Neuron (in vitro differentiated cells): ENCODE measurements at regions not wholly inside any gene's neighbourhood (a gene's known extent, or its start where the extent isn't known, plus 50 kb on each side); places are given as distances from the start of the nearest gene placed in this dataset.

Experiments used
- H2AFZ ChIP-seq: one replicate; pipeline ENCODE4 v1.6.1; 2013; ENCODE audit warnings: low read depth, mild to moderate bottlenecking, inconsistent platforms, low read length, moderate library complexity
- H3K27me3 ChIP-seq: one replicate; pipeline ENCODE4 v1.6.1; 2013; ENCODE audit warnings: low read length; ENCODE audit not compliant: insufficient read depth
- H3K36me3 ChIP-seq: one replicate; pipeline ENCODE4 v1.6.1; 2013; ENCODE audit warnings: low read length; ENCODE audit not compliant: insufficient read depth
- H3K4me1 ChIP-seq: one replicate; pipeline ENCODE4 v1.6.1; 2013; ENCODE audit warnings: low read length; ENCODE audit not compliant: insufficient read depth
- H3K4me3 ChIP-seq: 2 replicates; pipeline ENCODE4 v1.5.1; 2013; ENCODE audit warnings: mild to moderate bottlenecking, low read length, moderate library complexity
- H3K9me3 ChIP-seq: one replicate; pipeline ENCODE4 v1.6.1; 2013; ENCODE audit warnings: low read length

DNA sequence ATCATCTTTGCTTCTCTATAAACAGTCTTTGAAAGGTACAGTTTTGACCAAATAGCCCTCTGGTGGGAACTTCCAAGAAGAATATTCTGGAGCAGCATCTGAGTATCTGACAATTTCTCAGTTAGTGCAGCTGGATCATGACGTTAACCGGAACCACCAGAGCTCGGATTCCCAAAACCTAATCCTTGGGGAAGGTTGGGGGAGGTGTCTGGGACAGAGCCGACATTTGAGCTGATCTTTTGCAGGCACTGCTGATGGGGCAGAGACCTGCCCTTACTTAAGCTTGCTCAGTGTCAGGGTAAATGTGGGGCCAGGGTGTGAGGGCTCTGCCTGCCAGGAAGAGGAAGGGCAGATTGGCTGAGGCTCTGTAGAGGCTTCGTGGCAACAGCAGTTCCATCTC is 416.6 kb downstream of the DHX35 start:
- H3K27me3 ChIP-seq = no peaks in the 10 kb centered on the region
- no peaks in the 10 kb centered on the region for H3K36me3 ChIP-seq
- H3K4me1 ChIP-seq = no peaks in the 10 kb centered on the region
- no peaks in the 10 kb centered on the region for H3K9me3 ChIP-seq
- H2AFZ ChIP-seq = no peak overlapping the region
- no peak overlapping the region for H3K4me3 ChIP-seq

DNA sequence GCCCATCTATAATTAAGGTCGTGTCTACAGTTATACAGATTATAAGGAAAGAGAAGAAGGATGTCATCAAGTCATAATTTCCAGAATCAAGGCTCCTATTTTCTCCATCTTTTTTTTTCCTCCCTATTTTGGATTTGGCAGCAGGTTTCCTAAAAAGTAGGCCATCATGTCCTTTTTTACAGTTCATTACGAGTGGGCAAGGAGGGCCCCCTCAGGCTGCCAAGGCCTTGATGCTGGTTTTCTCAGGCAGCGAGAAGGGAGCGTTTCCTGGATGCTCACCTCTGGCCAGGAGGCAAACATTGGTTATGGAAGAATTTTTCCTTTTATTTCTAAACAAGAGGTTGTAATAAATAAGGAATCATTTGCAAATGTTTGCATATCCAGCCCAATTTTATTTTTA is 414.6 kb downstream of the DHX35 start:
- Histone ChIP-seq H3K36me3 (no peaks in the 10 kb centered on the region), H3K9me3 (no peaks in the 10 kb centered on the region), H3K4me1 (no peaks in the 10 kb centered on the region), H3K4me3 (no peak overlapping the region), H2AFZ (no peak overlapping the region), H3K27me3 (no peaks in the 10 kb centered on the region)

DNA sequence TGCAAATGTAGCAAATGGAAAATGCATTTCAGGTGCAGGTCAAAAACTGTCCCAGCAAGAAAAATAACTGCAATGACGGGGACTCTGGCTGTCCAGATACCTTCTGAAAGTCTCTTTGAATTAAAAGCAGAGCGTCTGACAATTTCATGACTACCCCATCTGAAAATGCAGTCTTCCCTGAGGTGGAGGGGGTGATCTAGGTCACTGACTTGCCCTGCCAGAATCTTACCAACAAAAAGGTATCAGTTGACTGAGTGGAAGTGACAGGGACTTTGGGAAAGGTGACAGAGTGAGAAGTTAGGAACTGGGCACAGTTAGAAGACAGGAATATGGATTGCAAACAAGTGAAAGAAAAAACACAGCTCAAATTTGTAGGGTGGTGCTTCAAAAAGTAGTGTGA is 402.2 kb downstream of the DHX35 start:
- Histone ChIP-seq H3K36me3 (no peaks in the 10 kb centered on the region), H2AFZ (no peak overlapping the region), H3K27me3 (no peaks in the 10 kb centered on the region), H3K4me3 (no peak overlapping the region), H3K9me3 (no peaks in the 10 kb centered on the region), H3K4me1 (no peaks in the 10 kb centered on the region)

DNA sequence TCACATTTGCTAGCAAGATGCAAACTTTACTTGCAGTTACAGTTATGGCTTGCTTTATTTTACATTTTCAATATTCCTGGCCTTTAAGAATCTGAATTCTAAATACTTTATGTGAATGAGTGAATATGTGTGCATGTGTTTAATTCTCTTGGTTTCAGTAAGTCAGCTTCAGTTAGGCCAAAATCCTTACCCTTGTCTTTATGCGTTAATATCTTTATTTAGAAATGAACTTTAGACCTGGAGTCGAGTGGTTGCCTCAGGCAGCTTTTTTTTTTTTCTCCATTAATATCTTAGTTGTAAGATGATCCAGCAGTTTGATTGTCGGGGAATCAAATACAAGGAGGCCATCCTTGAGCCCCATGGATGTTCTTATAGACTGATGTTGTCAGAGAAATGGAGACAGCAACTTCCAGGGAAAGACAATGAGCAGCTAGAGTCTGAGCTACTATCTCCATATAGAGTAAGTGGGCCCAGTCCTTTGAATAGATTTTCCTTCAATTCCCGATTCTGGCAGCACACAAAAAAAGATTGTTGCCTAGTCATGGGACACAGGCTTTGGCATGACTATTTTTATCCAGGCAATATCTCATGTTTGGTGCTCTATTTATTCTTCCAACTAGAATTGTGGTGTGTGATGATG is 398.0 kb downstream of the DHX35 start:
- no peaks in the 10 kb centered on the region for H3K9me3 ChIP-seq
- H3K27me3 ChIP-seq = no peaks in the 10 kb centered on the region
- H2AFZ ChIP-seq = no peak overlapping the region
- no peak overlapping the region for H3K4me3 ChIP-seq
- H3K4me1 ChIP-seq = no peaks in the 10 kb centered on the region
- no peaks in the 10 kb centered on the region for H3K36me3 ChIP-seq

DNA sequence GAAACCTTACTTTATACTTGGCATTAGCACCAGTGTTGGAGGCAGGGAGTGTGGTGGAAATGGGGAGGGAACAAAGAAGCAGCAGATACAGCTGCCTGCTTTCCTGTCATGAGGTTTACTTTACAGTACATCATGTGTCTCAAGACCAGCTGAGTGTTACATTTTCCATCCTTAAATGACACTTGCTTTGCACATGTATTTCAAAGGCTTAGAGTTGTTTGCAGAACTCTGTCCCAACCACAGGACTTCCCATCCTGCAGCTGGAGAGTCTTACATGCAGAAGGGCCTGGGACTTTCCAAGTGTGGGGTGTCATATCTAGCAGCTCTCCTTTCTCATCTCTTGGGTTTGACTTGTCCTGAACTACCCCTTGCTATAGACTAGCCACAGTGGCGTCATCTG is 395.9 kb downstream of the DHX35 start:
- Histone ChIP-seq H2AFZ (no peak overlapping the region), H3K27me3 (no peaks in the 10 kb centered on the region), H3K9me3 (no peaks in the 10 kb centered on the region), H3K36me3 (no peaks in the 10 kb centered on the region), H3K4me1 (no peaks in the 10 kb centered on the region), H3K4me3 (no peak overlapping the region)

DNA sequence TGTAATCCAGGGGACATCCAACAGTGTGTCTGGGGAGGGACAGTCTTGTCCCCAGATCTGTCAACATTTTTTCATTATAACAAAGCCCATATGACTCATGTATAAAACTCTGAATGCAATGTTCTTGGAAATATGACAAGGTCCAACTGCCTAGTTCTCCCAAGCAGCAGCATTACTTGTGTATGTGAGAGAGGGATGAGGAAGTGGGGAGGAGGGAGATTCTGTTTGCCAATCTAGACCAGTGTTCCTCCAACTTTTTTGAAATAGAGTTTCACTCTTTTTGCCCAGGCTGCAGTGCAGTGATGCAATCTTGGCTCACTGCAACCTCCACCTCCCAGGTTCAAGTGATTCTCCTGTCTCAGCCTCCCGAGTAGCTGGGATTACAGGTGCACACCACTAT is 394.8 kb downstream of the DHX35 start:
- Histone ChIP-seq H3K27me3 (no peaks in the 10 kb centered on the region), H3K4me1 (no peaks in the 10 kb centered on the region), H2AFZ (no peak overlapping the region), H3K4me3 (no peak overlapping the region), H3K36me3 (no peaks in the 10 kb centered on the region), H3K9me3 (no peaks in the 10 kb centered on the region)

DNA sequence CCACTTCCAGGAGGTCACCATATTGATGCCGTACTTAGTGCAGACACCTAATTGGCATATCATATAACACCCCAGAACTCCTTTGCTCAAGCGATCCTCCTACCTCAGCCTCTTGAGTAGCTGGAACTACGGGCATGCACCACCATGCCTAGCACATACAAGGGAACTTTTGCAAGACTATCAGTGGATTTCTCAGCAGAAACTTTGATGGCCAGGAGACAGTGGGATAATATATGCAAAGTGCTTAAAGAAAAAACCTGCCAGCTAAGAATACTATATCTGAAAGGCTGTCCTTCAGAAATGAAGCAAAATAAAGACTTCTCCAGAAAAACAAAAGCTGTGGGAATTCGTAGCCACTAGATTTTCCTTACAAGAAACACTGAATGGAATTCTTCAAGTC is 387.1 kb downstream of the DHX35 start:
- Histone ChIP-seq H3K9me3 (no peaks in the 10 kb centered on the region), H3K36me3 (no peaks in the 10 kb centered on the region), H3K4me3 (no peak overlapping the region), H3K4me1 (no peaks in the 10 kb centered on the region), H2AFZ (no peak overlapping the region), H3K27me3 (no peaks in the 10 kb centered on the region)

DNA sequence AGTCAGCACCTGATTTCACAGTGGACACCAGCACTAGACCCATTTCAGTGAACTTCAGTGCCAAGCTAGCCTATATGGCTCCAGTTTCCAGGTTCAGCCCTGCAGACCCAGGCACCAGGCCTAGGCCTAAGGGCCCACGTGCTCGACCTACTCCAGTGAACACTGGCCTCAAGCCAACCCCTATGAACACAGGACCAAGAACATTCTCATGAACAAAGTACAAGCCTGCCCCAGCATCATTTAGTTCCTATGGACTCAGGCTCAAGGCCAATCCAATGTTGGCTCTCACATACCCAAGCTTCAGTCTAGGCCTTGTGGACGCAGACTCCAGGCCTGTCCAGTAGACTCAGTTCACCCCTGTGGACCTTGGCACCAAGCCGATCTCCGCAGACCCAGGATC is 385.5 kb downstream of the DHX35 start:
- no peak overlapping the region for H3K4me3 ChIP-seq
- H3K27me3 ChIP-seq = no peaks in the 10 kb centered on the region
- H2AFZ ChIP-seq = no peak overlapping the region
- H3K36me3 ChIP-seq = no peaks in the 10 kb centered on the region
- no peaks in the 10 kb centered on the region for H3K9me3 ChIP-seq
- no peaks in the 10 kb centered on the region for H3K4me1 ChIP-seq

DNA sequence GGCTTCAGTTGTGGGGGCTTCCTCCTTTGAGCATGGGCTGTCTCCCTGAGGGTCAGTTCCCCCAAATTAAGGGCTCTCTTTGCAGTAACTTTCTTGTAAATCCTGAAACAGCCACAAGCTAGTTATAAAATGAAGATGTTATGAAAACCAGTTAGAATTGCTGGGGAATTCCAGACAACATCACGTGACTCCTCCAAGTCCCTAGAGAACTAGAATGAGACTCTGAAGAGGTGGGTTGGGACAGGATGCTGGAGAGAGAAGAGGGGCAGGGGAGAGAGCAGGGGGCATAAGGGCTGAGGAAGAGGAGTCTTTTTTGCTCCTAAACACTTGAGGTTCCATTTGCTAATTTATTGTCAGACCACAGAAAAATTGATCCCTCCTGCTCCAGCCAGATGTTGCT is 380.3 kb downstream of the DHX35 start:
- Histone ChIP-seq H2AFZ (no peak overlapping the region), H3K4me3 (no peak overlapping the region), H3K4me1 (no peaks in the 10 kb centered on the region), H3K36me3 (no peaks in the 10 kb centered on the region), H3K9me3 (no peaks in the 10 kb centered on the region), H3K27me3 (no peaks in the 10 kb centered on the region)

DNA sequence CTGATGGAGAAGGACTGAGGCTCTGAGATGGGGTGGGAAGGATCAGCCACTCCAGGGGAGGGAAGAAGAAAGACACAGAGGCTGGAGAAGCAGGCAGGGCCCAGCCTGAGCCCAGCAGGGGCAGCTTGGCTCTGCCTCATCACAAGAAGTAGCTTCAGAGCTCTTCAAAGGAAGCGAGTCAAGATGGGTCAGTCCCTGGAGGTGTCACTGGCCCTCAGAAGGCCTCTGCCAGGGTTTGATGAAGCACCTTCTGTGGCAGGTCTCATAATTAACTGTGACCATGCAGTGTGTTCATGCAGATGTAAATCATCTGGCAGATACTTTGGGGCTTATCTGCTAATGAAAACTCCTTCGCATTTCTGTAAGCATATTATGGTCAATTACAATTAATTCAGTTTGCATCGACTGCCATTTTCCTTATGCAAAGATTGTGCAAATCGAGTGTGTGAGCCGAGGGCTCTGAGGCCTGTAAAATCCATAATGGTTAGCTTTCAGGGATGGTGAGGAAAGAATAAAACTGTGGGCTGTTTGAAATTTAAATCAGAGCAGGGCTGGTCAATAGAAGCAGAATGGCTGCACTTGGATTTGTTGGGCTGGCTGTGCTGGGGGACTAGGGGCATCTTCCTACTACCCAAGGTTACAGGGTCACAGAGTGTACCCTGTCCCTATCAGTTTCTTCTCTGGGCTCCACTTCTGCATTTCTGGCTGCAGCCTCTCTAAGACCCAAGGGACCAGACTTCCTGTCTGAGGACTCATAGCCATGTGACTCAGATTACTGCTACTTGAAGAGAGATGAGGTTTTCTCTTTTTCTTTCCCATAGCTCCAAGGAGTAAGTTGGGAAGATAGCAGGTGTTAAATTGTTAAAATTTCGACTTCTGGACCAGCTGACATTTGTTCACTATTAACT is 376.6 kb downstream of the DHX35 start:
- no peak overlapping the region for H2AFZ ChIP-seq
- H3K4me1 ChIP-seq = no peaks in the 10 kb centered on the region
- no peaks in the 10 kb centered on the region for H3K27me3 ChIP-seq
- H3K36me3 ChIP-seq = no peaks in the 10 kb centered on the region
- H3K4me3 ChIP-seq = no peak overlapping the region
- H3K9me3 ChIP-seq = no peaks in the 10 kb centered on the region

DNA sequence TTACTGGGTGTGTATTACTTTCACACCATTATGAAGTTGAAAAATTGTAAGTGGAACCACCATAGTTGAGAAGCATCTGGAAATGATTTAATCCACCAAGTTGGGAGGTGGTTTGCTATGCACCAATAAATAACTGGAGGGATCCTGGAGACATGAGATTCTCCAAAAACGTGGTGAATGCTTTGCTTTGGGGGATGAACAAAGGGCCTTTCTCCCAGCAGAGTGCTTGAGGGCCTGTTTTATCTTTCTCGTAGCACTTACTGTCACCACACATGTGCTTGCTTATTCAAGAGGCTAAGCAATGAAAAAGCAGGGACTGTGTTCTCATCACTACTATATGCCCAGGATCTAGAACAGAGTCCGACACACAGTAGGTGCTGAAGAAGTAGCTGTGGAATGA is 371.1 kb downstream of the DHX35 start:
- H3K4me3 ChIP-seq = no peak overlapping the region
- H2AFZ ChIP-seq = no peak overlapping the region
- H3K36me3 ChIP-seq = no peaks in the 10 kb centered on the region
- H3K9me3 ChIP-seq = no peaks in the 10 kb centered on the region
- no peaks in the 10 kb centered on the region for H3K27me3 ChIP-seq
- no peaks in the 10 kb centered on the region for H3K4me1 ChIP-seq

DNA sequence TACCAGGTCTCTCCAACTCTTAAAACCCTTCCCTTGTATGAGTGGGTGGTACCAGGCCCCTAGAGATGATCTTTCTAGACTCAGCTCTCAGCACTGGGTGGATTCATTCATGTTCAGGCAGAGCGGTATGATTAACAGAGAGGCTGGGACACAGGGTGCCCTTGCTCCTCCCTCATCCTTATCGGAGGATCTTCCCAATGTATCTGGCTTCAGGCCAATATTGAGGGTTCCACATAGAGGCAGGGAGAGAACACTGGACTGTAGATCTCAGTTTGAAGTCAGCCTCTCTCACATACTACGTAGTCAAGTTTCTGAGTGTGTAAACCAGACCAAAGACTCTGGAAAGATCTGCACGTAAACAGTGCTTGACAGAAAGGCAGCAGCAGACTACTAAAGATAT is 366.2 kb downstream of the DHX35 start:
- Histone ChIP-seq H3K4me3 (no peak overlapping the region), H3K4me1 (no peaks in the 10 kb centered on the region), H3K27me3 (no peaks in the 10 kb centered on the region), H3K36me3 (no peaks in the 10 kb centered on the region), H2AFZ (no peak overlapping the region), H3K9me3 (no peaks in the 10 kb centered on the region)

DNA sequence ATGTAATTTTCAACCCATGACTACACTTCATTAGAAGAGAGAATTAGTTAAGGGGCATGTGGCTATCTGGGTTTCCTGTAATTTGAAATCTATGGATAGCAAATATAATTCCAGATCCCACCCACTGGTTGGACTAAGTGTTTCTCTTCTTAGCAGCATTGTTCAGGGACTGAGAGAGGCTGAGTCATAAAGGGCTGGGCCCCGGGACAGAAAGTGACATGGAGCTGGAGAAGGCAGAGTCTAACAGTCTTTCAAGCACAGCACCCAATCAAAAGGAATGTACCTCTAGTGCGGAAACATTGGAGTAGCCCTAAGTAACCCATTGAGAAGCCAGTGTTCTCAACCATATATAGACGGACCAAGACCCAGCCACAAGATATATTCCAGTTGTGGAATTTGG is 363.9 kb downstream of the DHX35 start:
- H3K36me3 ChIP-seq = no peaks in the 10 kb centered on the region
- H3K4me1 ChIP-seq = no peaks in the 10 kb centered on the region
- no peaks in the 10 kb centered on the region for H3K27me3 ChIP-seq
- H3K4me3 ChIP-seq = no peak overlapping the region
- no peaks in the 10 kb centered on the region for H3K9me3 ChIP-seq
- no peak overlapping the region for H2AFZ ChIP-seq
